ENCODE measurements at regions not wholly inside any gene's neighbourhood (a gene's known extent, or its start where the extent isn't known, plus 50 kb on each side); places are given as distances from the start of the nearest gene placed in this dataset.
"Not testable (repeated sequence)": the region's sequence is repeated elsewhere in the genome, so short reads cannot be mapped to it uniquely, and the experiment has no call there.

GRCh38 chrX:20715176-20715575 is 448.5 kb upstream of the RPS6KA3 start:
- DNase-seq (ENCODE audit: low read depth in 2 of 2) = no peak

GRCh38 chrX:20712811-20713210 is 446.1 kb upstream of the RPS6KA3 start:
- no peak for DNase-seq (ENCODE audit: low read depth in 2 of 2)

- DNase-seq (ENCODE audit: low read depth in 2 of 2) = no peak
Observed at GRCh38 chrX:20711366-20711765, 444.7 kb upstream of the RPS6KA3 start.

GRCh38 chrX:20693078-20693477 is 426.4 kb upstream of the RPS6KA3 start:
- DNase-seq (ENCODE audit: low read depth in 2 of 2) = no peak

- no peak for DNase-seq (ENCODE audit: low read depth in 2 of 2)
Observed at GRCh38 chrX:20686256-20686655, 419.5 kb upstream of the RPS6KA3 start.

GRCh38 chrX:20685652-20686051 is 418.9 kb upstream of the RPS6KA3 start:
- DNase-seq (ENCODE audit: low read depth in 2 of 2) = no peak

GRCh38 chrX:20681683-20682082 is 415.0 kb upstream of the RPS6KA3 start:
- DNase-seq (ENCODE audit: low read depth in 2 of 2) = peak; percentile 50 to 54

- DNase-seq (ENCODE audit: low read depth in 2 of 2) = peak; percentile 74 to 76
Observed at GRCh38 chrX:20680998-20681397, 414.3 kb upstream of the RPS6KA3 start.

GRCh38 chrX:20672476-20672875 is 405.8 kb upstream of the RPS6KA3 start:
- DNase-seq (ENCODE audit: low read depth in 2 of 2) = no peak

- DNase-seq (ENCODE audit: low read depth in 2 of 2) = not testable (repeated sequence)
Observed at GRCh38 chrX:20671746-20672145, 405.0 kb upstream of the RPS6KA3 start.

- DNase-seq (ENCODE audit: low read depth in 2 of 2) = no peak
Observed at GRCh38 chrX:20670611-20671010, 403.9 kb upstream of the RPS6KA3 start.

GRCh38 chrX:20668550-20668949 is 401.8 kb upstream of the RPS6KA3 start:
- no peak for DNase-seq (ENCODE audit: low read depth in 2 of 2)

- no peak for DNase-seq (ENCODE audit: low read depth in 2 of 2)
Observed at GRCh38 chrX:20666331-20666730, 399.6 kb upstream of the RPS6KA3 start.

- no peak for DNase-seq (ENCODE audit: low read depth in 2 of 2)
Observed at GRCh38 chrX:20665481-20665880, 398.8 kb upstream of the RPS6KA3 start.

- no peak for DNase-seq (ENCODE audit: low read depth in 2 of 2)
Observed at GRCh38 chrX:20664774-20665173, 398.1 kb upstream of the RPS6KA3 start.

GRCh38 chrX:20664131-20664530 is 397.4 kb upstream of the RPS6KA3 start:
- no peak for DNase-seq (ENCODE audit: low read depth in 2 of 2)

- DNase-seq (ENCODE audit: low read depth in 2 of 2) = no peak
Observed at GRCh38 chrX:20663336-20663735, 396.6 kb upstream of the RPS6KA3 start.

GRCh38 chrX:20656721-20657120 is 390.0 kb upstream of the RPS6KA3 start:
- DNase-seq (ENCODE audit: low read depth in 2 of 2) = no peak

- no peak for DNase-seq (ENCODE audit: low read depth in 2 of 2)
Observed at GRCh38 chrX:20654596-20655106, 387.9 kb upstream of the RPS6KA3 start.

- no peak for DNase-seq (ENCODE audit: low read depth in 2 of 2)
Observed at GRCh38 chrX:20653070-20653469, 386.4 kb upstream of the RPS6KA3 start.

GRCh38 chrX:20641954-20642353 is 375.2 kb upstream of the RPS6KA3 start:
- no peak for DNase-seq (ENCODE audit: low read depth in 2 of 2)

- no peak for DNase-seq (ENCODE audit: low read depth in 2 of 2)
Observed at GRCh38 chrX:20639115-20639514, 372.4 kb upstream of the RPS6KA3 start.

GRCh38 chrX:20637351-20637750 is 370.6 kb upstream of the RPS6KA3 start:
- no peak for DNase-seq (ENCODE audit: low read depth in 2 of 2)

- DNase-seq (ENCODE audit: low read depth in 2 of 2) = no peak
Observed at GRCh38 chrX:20633451-20633850, 366.7 kb upstream of the RPS6KA3 start.

GRCh38 chrX:20623448-20623847 is 356.7 kb upstream of the RPS6KA3 start:
- no peak for DNase-seq (ENCODE audit: low read depth in 2 of 2)

Measured in fibroblast of skin of left quadriceps (primary cell).